Ovary (tissue), 3 donors: ENCODE measurements at regions not wholly inside any gene's neighbourhood (a gene's known extent, or its start where the extent isn't known, plus 50 kb on each side); places are given as distances from the start of the nearest gene placed in this dataset.
"Not testable (repeated sequence)": the region's sequence is repeated elsewhere in the genome, so short reads cannot be mapped to it uniquely, and the experiment has no call there.

ENCODE experiments used
- POLR2A ChIP-seq: fragments of 450-650 bp; IDR thresholded peaks from one replicate; pipeline ENCODE4 v1.6.1; 2017; ENCODE audit warnings: antibody characterized with exemption, mild to moderate bottlenecking, moderate library complexity
- TF ChIP-seq, protein P1 (sequence below), 3 donors: fragments of 450-650 bp in 2 of 3; fragments of 200-600 bp in 1 of 3; IDR thresholded peaks; one replicate each; pipeline versions ENCODE4 v1.5.1 to v1.8.0; 2016 to 2022; ENCODE audit warnings: antibody characterized with exemption in 3 of 3, mild to moderate bottlenecking in 1 of 3
- donor health status: DM: no; HTN: no; CAD: no.

DNA sequence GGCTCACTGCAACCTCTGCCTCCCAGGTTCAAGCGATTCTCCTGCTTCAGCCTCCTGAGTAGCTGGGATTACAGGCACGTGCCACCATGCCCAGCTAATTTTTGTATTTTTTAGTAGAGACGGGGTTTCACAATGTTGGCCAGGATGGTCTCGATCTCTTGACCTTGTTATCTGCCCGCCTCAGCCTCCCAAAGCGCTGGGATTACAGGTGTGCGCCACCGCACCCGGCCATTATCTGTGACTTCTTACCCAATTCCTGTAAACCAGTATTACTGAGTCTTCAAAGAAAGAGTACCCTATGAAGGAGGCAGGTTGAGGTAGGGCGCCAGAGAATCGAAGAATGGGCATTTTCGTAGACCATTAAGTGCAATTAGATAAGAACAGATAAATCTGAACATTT is 504.8 kb upstream of the CITED2 start:
- TF ChIP-seq, protein P1, sequence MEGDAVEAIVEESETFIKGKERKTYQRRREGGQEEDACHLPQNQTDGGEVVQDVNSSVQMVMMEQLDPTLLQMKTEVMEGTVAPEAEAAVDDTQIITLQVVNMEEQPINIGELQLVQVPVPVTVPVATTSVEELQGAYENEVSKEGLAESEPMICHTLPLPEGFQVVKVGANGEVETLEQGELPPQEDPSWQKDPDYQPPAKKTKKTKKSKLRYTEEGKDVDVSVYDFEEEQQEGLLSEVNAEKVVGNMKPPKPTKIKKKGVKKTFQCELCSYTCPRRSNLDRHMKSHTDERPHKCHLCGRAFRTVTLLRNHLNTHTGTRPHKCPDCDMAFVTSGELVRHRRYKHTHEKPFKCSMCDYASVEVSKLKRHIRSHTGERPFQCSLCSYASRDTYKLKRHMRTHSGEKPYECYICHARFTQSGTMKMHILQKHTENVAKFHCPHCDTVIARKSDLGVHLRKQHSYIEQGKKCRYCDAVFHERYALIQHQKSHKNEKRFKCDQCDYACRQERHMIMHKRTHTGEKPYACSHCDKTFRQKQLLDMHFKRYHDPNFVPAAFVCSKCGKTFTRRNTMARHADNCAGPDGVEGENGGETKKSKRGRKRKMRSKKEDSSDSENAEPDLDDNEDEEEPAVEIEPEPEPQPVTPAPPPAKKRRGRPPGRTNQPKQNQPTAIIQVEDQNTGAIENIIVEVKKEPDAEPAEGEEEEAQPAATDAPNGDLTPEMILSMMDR (IDR thresholded peaks at IDR 0.05), result not testable (repeated sequence)
- not testable (repeated sequence) for TF ChIP-seq POLR2A
